Body of pancreas (tissue), 4 donors: ENCODE measurements at regions not wholly inside any gene's neighbourhood (a gene's known extent, or its start where the extent isn't known, plus 50 kb on each side); places are given as distances from the start of the nearest gene placed in this dataset.

Experiments used
- POLR2A ChIP-seq, 3 donors: fragments of 450-650 bp; IDR thresholded peaks; one replicate each; pipeline ENCODE4 v1.6.1; 2016; ENCODE audit warnings: antibody characterized with exemption in 3 of 3, mild to moderate bottlenecking in 2 of 3
- TF ChIP-seq, protein P1 (sequence below), 7 experiments: fragments of 450-650 bp in 4 of 7; fragments of 200-600 bp in 3 of 7; sonication (generic) in 3 of 7; IDR thresholded peaks; one replicate each; pipeline ENCODE4 v1.5.1; 2016 to 2019; ENCODE audit warnings: antibody characterized with exemption in 7 of 7

- TF ChIP-seq POLR2A (IDR thresholded peaks at IDR 0.05) = no peak
- TF ChIP-seq, protein P1, sequence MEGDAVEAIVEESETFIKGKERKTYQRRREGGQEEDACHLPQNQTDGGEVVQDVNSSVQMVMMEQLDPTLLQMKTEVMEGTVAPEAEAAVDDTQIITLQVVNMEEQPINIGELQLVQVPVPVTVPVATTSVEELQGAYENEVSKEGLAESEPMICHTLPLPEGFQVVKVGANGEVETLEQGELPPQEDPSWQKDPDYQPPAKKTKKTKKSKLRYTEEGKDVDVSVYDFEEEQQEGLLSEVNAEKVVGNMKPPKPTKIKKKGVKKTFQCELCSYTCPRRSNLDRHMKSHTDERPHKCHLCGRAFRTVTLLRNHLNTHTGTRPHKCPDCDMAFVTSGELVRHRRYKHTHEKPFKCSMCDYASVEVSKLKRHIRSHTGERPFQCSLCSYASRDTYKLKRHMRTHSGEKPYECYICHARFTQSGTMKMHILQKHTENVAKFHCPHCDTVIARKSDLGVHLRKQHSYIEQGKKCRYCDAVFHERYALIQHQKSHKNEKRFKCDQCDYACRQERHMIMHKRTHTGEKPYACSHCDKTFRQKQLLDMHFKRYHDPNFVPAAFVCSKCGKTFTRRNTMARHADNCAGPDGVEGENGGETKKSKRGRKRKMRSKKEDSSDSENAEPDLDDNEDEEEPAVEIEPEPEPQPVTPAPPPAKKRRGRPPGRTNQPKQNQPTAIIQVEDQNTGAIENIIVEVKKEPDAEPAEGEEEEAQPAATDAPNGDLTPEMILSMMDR (IDR thresholded peaks at IDR 0.05) = no peak
Observed at GRCh38 chr15:79620112-79620857, 188.1 kb downstream of the MINAR1 start.
